ENCODE measurements at regions not wholly inside any gene's neighbourhood (a gene's known extent, or its start where the extent isn't known, plus 50 kb on each side); places are given as distances from the start of the nearest gene placed in this dataset.

DNA sequence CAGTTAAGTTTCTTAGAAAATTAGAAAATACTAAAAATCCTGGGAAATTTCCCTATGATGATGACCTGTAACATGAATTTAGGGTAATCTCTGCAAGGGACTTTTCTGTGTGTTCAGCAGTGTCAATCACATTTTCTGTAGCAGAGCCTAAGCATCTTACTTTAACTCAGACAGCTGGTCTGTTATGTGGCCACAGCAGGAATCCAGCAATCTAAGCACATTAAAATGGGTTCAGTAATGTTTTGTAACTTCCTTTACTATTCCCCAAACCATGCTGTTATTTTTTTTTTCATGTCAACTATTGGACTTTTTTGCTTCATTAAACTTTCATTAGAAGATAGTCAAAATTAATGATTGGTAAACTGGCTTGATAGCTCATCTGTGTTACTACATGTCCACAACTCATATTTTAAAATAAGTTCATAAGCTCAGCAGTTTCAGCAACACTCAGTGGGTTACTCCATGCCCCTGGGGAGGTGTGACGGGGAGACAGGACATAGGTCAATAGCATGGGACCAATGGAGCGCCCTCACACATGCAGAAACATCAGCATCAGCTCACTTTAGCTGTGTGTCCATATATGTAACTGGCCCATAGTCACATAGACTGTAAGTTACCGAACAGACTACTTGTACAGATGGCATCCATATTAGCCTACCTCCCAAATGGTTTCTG, 168.0 kb upstream of the PACRGL start:
- no peak for DNase-seq

DNA sequence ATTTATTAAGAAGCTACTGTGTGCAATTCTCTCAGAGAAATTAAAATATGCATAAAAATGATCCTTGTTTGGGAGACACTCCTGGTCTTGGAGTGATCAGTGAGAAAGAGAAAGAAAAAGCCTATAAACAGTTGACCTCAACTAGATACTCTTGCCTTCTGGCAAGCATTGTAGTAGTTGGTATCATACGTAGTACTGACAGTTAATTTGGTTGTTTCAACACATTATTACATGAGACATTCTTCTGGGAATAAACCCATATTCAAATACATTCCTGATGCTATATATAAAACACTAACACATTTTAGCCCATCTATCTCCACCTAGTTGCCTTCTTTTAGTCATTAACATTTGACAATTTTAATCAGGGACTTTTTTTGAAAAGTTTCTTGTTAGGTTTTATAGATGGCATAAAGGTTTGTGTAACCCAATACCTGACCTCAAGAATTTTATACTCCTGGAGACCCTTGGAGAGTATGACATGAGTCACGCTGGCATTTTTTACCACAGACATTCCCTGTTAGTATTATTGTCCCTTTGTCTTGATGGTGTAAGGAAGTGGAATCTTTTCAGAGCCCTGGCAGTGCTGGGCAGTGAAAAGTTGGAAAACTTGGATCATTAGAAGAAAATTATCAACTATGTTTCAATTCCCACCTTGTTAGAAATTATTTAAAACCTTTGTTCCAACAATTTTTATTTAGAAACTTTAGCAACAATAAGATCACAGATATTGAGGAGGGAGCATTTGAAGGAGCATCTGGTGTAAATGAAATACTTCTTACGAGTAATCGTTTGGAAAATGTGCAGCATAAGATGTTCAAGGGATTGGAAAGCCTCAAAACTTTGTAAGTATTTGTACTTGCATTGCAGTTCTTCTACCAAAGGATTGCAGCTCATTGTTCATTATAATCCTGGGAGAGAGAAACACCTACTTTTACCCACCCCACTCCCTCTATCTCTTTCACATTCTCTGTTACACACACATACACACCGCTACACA, 167.1 kb upstream of the PACRGL start:
- DNase-seq, result no peak

DNA sequence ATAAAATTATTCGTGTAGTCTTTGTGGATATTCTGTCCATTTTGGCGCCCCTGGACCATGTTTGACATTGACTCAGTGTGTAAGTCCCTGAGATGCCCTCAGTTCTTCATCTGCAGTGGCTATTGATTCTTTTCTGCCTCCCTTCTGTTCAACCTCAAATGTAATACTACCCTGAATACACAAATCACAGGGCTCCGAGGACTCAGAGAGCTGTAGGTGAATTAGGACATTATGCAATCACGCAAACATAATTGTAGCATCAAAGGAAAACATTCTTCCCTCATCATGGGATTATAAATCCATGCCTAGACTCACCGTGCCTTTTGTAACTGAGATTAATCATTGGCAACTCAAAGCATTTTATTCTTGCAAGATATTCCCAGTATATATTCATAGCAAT, 161.4 kb upstream of the PACRGL start:
- DNase-seq, result no peak

DNA sequence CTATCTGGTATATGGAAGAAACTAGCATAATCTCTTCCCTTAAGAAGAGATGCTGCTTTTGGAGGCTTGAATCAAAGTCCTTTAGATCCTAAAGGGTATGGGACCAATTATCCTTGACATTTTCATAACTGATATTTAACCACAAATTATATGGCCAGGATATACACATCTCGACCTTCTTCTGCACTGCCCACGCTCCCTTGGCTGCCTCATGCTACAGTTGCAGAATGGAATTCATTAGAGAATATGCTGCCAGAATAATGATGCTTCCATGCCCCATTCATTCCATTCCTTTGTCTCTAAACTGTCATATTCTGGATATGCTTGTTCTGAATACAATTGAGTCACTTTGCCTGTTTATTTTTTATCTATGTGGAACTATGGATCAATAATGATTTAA, 157.1 kb upstream of the PACRGL start:
- no peak for DNase-seq

DNA sequence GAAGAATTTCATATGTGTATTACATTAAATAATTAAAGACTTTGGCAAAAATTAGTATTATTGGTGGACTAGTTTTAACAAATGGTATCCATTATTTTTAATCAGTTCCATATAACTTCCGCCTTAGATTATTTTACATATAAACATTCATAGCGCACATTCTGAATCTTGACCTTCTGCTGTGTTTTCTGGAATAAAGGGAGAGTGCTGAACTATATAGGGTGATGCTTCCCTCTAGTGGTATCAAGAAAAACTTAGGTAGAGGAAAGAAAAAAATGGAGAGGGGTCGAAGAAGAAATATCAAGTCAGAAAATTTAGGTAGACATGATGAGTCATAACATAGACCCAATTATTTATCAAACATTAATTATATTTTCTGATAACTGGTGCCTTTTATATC, 155.6 kb upstream of the PACRGL start:
- DNase-seq, result no peak

DNA sequence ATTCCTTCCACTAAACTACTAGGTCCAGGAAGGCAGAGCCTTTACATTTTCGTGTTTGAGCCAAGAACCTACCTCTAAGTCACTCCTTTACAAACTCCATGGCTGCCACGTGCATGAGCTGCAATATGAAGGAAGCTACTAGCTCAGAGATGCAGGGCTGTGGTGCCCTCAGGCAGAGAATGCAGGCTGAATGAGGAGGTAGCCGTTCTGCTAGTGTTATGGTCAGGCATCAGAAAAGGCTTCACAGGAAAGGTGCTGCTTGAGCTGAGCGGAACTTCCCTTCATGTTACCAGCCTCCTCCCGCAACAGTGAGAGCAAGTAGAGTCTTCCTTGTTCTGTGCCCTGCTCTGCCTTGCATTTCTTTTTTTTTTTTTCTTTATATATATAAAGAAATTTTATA, 148.3 kb upstream of the PACRGL start:
- no peak for DNase-seq

DNA sequence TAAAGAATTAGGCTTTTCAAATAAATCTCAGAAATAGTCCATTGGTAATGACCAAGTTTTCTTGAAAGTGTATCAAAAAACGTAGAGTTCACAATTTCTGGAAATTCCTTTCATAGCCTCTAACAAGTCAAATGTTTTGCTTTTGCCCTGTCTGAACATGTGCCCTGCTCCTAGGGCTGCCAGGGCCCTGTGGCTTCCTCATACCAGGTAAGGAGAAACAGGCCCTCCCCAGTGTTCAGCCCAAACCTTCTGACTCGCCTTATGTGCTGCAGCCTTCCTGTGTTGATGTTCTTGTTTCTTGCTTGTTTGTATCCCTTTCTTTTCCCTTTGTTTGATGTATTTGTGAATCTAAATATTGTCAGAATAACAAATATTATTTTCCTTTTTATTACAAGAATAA, 146.1 kb upstream of the PACRGL start:
- DNase-seq, result no peak

DNA sequence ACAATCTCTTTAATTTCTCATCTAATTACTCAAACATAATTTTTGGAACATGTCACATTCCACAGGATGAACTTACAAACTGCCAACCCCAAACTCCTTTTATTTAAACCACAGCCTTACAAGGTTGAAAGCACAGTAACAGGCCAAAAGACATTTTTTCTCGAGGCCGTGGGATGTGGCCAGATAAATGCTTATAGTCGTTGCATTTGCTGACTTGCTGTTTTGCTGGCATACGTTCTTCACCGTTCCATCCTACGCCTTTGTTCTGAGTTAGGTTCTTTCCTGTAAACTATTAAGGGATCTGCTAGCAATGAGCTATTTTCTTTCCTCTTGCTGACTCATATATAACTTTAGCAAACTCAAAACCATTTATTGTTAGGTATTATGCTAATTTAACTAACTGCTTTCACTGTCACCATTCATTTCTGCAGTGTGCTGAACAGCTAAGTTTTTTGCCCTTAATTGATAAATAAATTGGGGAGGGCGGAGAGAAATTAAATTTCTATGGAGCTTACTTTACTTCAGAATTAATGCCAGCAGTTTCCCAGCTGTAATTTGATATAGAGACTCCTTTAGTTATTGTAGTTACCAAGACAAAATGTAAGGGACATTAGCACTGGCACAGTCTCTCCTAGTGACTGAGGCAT, 135.1 kb upstream of the PACRGL start:
- DNase-seq, result no peak

DNA sequence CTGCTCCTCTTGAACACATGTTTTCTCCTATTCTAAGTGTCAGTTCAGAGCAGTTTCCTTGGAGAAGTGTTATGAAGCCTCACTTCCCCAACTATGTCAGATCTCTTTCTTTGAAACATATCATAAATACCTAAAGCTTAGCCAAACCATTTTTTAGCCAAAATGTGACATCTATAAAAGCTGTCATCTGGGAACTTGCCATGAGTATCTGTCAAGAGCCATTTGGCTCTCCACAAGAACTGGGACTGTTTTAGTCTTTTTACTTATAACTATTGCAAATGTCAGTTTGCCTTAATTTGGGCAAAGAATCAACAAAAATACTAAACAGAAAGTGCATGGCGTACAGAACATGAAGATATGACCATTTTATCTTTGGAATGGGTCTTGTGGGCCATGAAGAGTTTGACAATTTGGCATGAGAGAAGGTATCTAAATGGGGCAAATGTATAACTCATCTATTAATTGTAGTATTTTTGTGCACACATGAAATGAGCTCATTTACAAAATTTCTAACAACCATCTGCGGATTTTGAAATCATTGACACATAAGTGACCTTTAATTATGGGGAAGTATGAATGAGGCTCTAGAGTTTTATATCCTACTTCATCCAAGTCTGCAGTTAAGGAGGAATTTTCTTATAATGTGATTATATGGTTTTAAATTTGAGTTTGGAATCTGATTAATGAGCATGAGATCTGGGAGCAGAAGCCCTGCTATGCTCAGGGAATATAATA, 129.1 kb upstream of the PACRGL start:
- no peak for DNase-seq

DNA sequence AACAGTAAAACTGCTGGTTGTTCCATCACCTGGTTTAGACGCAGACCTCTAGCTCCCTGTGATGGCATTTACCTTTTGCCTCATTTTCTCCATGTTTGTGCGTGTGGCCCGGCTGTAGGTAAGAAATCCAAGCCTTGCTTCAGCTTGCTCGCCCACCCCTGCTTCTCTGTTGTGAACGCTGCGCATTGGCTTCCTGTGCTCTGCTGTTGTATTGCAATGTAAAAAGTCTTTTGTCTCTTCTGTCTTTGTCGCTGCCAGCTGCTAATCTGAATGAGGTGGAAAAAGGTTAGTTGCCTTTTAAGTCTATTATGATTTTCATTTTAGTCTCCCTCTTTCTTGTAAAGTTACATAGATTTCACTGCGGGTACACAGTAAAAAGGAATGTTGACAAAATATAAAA, 127.3 kb upstream of the PACRGL start:
- DNase-seq, result no peak

DNA sequence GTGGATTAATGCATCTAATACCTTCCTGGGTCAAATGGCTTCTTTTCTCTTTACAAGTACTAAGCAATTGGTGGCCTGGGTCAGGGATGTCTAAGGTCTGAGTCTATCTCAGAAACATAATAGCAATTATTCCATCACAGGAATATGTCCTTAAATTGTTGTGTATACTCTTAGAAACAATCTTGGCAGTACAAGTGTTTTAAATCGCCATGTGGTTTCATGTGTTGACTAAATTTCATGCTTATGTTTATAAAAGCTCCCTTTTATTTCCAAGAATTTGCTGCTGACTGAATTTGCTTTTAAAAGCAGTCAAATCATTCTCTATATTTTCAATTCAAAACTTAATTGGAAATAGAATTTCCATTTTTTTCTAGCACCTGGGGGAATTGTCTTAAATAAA, 125.3 kb upstream of the PACRGL start:
- no peak for DNase-seq

DNA sequence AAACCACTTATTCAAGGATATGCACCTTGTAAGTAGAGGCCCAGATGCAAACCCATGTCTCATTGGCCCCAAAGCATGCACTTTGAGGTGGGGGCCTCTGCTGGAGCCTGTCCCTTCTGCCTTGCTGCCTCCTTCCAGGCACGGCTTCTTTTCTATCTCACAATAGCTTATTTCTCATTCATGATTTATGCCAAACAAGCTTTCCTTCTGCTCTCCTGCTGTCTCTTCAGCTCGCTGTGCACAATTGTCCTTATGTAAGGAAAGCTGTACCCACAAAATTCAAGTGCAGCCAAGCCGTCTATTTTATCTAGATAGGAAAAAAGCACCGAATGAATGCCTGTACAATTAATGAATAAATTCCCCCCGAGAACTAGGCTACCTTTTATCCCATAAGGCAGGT, 124.8 kb upstream of the PACRGL start:
- no peak for DNase-seq

DNA sequence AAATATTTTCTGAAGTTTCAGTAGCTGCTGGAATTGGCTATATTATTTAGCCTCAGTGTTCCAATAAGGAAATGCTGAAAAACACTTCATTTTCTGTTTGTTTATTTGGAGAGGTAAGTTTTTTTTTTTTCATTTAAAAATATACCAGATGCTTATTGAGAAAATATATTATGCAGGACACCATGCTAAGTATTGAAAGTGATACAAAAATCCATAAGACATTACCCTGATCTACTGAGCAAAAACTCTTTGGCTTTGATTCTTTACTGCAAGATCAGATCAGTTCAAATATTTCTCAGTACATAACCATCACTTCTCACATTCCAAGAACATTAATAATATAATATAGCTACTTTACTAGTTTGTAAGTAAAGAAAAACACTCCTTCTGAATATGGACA, 123.4 kb upstream of the PACRGL start:
- DNase-seq, result no peak

DNA sequence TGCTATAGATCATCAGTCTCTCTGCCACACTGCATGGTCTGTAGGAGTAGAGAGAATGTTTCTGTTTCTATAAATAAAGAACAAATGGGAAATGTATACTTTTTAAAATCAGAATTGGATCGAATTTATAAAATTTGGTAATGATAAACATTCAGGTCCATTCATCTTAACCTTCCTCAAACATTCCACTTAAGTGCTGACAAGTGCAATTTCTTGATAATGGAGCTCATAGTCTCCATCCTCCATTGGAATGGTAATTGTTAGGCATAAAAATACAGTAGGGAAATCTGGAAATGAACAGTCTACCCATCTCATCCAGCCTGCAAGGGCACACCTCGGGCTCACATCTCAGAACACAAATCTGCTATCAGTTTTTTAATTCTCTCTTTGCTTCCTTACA, 122.6 kb upstream of the PACRGL start:
- no peak for DNase-seq

DNA sequence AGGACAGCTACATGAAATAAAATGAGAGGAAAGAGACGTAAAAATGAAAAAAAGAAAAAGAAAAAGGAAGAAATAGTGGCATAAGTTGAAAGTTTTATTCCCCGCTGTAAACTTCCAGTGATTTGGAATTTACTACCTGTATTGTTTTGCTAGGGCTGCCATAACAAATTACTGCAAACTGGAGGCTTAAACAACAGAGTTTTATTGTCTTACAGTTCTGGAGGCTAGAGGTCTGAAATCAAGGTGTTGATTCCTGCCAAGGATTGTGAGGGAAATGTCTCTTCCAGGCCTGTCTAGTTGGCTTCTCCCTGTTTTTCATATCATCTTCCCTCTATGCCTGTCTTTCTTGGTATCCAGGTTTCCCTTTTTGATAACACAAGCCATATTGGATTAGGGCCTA, 119.4 kb upstream of the PACRGL start:
- DNase-seq, result no peak

DNA sequence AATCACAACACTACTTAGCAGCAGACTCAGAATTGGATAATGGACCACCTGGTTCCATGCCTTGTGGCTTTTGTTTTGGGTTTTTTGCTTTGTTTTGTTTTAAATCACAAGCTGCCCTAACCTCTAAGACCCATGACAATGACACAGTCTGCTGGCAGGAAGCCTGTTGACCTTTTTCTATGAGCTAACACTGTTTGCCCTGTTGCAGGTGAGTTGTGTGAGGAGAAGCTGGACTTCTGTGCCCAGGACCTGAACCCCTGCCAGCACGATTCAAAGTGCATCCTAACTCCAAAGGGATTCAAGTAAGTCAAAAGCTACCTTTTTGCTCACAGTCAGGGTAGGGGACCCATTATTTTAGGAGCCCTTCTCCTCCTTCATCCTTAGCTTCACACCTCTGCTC, 110.8 kb upstream of the PACRGL start:
- no peak for DNase-seq

DNA sequence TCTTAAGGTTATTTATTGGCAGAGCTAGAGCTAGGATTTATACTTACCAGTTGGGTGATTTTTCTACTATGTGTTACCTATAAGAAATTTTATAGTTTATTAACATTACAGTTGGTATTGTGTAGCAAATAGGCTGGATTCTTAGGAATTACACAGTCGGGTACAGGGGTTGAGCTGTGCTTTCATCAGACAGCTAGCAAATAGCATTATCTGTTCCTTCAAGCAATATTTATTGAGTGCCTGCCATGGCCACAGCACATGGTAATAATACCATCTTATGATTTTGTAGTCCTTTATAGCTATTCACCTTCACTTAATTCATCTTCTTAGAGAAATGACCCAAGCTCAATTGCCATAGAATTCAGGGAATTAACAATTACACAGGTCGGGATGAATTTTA, 109.4 kb upstream of the PACRGL start:
- no peak for DNase-seq

DNA sequence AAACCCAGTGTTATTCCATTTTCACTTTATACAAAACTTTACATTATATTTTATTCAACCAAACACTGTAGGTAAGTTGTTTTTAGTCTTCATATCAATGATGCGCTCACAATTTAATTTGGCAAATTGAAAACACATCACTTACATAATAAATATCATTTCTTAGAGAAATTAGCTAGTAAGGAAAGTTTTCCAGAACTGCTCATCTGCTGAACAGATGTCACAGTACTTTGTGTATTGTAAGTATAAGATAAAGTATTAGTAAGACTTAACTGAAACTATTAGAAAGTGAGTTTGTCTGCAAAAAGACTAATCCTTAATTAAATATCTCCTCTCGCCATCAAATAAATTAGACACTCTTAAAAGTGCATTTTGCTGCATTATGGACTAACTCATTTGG, 108.7 kb upstream of the PACRGL start:
- no peak for DNase-seq

DNA sequence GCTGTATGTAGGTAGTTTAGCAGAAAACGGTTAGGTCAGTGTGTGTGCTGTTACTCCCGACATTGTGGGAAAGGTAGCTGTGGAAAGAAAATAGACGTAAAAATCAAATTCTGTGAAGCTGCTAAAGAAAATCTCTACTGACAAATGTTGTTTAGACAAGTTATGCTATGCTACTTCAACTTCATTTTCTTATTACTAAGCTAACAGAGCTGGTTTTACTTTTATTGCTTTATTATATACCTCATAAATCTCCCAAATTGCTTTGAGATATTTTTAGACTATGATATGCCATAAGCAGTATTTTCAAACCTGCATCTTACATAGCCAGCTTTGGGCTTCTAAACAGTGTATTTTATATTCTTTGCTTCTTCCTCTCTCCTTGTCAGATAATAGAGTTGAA, 108.2 kb upstream of the PACRGL start:
- DNase-seq, result no peak

DNA sequence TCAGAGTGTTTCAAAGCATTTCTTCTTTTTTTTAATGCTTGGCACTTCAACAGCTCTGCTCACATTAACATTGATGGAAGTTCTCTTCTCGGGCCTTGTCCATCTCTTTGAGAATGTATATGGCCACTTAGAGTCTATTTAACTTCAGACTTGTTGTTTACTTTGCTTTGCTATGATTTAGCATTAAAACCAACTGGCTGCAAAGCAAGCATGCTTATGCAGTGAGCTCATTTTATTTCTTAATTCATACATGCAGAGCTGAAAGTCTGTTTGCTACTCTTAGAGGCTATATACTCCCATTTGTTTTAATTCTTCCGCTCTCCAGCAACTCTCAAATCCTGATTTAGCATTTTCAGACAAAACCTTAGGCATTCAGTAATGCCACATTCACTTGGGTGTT, 107.6 kb upstream of the PACRGL start:
- no peak for DNase-seq

DNA sequence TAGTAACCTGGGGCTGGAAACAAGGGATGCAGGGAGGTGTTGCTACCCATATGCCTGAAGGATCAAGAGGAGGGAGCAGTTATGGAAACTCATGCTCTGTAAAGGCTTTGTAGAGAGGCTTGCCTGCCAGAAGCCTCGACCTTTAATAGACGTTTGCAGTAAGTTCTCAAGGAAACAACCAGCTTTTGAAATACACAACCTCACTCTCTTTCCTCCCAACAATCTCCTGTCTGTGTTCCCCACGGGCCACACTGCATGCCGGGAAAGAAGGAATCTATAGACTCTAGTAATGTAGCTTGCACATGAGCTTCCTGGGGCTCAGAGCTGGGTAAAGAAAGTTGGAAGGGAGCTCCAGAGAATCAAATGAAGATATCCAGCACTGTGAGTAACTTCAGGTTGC, 101.6 kb upstream of the PACRGL start:
- no peak for DNase-seq

DNA sequence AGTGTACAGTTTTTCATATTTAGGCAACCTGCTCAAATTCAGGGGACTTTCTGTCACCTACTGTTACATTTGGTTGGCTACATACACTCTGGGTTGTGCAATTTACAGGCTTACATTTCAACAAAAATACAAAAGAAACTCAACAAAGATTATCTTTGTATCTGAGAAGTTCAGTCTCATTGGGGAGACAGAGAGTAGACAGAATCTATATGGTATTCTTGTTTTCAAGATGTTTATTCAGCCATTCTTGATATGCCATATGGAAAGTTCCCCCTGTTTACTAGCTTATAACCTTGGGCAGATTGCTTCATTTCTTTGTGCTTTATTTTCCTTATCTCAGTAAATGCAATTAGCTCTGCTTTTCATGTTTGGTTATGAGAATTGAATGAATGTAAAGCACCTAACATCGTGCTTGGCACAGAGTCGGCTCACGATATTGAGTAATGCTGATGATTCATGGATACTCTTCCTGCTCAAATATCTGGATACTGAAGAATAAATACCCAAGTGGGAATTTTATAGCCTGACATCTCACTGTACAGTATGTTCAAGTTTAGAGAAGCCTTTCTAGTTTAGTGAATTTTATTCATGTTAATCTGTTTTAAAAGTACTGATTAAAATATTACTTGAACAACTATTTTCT, 96.5 kb upstream of the PACRGL start:
- DNase-seq, result no peak

DNA sequence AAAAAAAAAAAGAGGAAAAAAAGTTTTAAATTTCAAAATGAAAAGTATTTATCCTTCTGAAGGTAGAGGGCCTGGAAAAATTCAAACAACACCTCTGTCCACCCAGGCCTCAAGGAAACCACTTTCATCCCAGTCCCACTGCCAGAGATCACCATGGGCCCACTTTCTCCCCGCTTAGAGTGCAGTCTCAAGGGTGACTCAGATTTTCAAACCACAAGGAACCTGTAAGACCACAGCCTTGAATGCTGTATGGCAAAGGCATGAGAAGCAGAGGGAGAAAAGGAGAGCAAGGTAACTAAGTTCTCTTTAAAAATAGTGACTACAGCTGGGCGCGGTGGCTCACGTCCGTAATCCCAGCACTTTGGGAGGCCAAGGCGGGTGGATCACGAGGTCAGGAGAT, 87.9 kb upstream of the PACRGL start:
- no peak for DNase-seq

Data from stimulated activated CD4-positive, alpha-beta T cell treated with anti-CD3 and anti-CD28 coated beads, Interleukin-2, amount 100 ng/mL, for 24 hours (primary cell).